K562 (cell line): ENCODE measurements at regions not wholly inside any gene's neighbourhood (a gene's known extent, or its start where the extent isn't known, plus 50 kb on each side); places are given as distances from the start of the nearest gene placed in this dataset.

Experiments used
- ELF1 ChIP-seq: fragments of 200-800 bp; sonication (Bioruptor generic); IDR thresholded peaks from 2 replicates; pipeline ENCODE4 v1.6.1; 2016; ENCODE audit warnings: missing genetic modification characterization, missing compliant biosample characterization
- MCM3 ChIP-seq: fragments of 450-650 bp; IDR thresholded peaks from 2 replicates; pipeline ENCODE4 v1.6.1; 2016
- MEF2D ChIP-seq: conservative IDR thresholded peaks from 2 replicates; pipeline ENCODE4 v1.6.1; 2016; ENCODE audit warnings: low read depth, missing genetic modification characterization, missing compliant biosample characterization
- MTF1 ChIP-seq: fragments of 250-450 bp; sonication (Bioruptor Pico); IDR thresholded peaks from 2 replicates; pipeline ENCODE4 v1.9.0; 2021; ENCODE audit warnings: moderate library complexity, mild to moderate bottlenecking, inconsistent platforms, borderline replicate concordance
- NFRKB ChIP-seq: fragments of 450-650 bp; IDR thresholded peaks from 2 replicates; pipeline ENCODE4 v1.6.1; 2016; ENCODE audit warnings: low read depth
- NRF1 ChIP-seq, 2 experiments: fragments of 450-650 bp; IDR thresholded peaks in 1 of 2; conservative IDR thresholded peaks in 1 of 2; 2 replicates each; pipeline ENCODE4 v1.6.1; 2014; ENCODE audit warnings: mild to moderate bottlenecking in 2 of 2
- PREB ChIP-seq: sonication (generic); formaldehyde crosslinking; IDR thresholded peaks from 2 replicates; pipeline ENCODE4 v1.8.1; 2023; ENCODE audit warnings: mild to moderate bottlenecking, missing genetic modification reagents
- SAFB2 ChIP-seq: fragments of 200-400 bp; formaldehyde crosslinking; IDR thresholded peaks from 2 replicates; pipeline ENCODE4 v1.6.1; 2018; ENCODE audit warnings: borderline replicate concordance, low read length, low read depth, moderate library complexity; ENCODE audit not compliant: severe bottlenecking
- SIN3A ChIP-seq, 2 experiments: fragments of 150-350 bp in 1 of 2; IDR thresholded peaks; 2 replicates each; pipeline ENCODE4 v1.6.1; 2011 to 2016; ENCODE audit warnings: borderline replicate concordance in 2 of 2, low read depth in 2 of 2, low read length in 2 of 2, mild to moderate bottlenecking in 2 of 2, moderate library complexity in 2 of 2; ENCODE audit not compliant: control insufficient read depth in 1 of 2
- SRF ChIP-seq, 2 experiments: fragments of 250-450, 450-650 bp in 1 of 2; sonication (Bioruptor Pico) in 1 of 2; sonication (generic) in 1 of 2; formaldehyde crosslinking; IDR thresholded peaks; 2 replicates each; pipeline versions ENCODE4 v1.5.0 to v1.5.1; 2020 to 2022; ENCODE audit warnings: mild to moderate bottlenecking in 1 of 2, missing genetic modification reagents in 1 of 2
- ZNF316 ChIP-seq: fragments of 450-650 bp; IDR thresholded peaks from 2 replicates; pipeline ENCODE4 v1.6.1; 2016
- ZNF668 ChIP-seq: fragments of 250-450 bp; sonication (Bioruptor Pico); IDR thresholded peaks from 2 replicates; pipeline ENCODE4 v1.8.0; 2022; ENCODE audit warnings: mild to moderate bottlenecking, inconsistent platforms

- TF ChIP-seq SRF (CRISPR knock-in tag; IDR thresholded peaks at IDR 0.05) (no peak), NRF1 (conservative IDR thresholded peaks at IDR 0.05 in 1 of 2, IDR thresholded peaks at IDR 0.05 in 1 of 2) (no peak), NFRKB (no peak), MCM3 (no peak), MEF2D (tag) (no peak), MTF1 (CRISPR knock-in tag) (no peak), ELF1 (tag) (no peak), SIN3A (IDR thresholded peaks at IDR 0.05; ENCODE audit: borderline replicate concordance in 2 of 2, control insufficient read depth in 1 of 2, low read depth in 2 of 2, low read length in 2 of 2) (no peak), ZNF668 (CRISPR knock-in tag) (no peak), ZNF316 (no peak), PREB (CRISPR knock-in tag) (no peak), SAFB2 (no peak)
Observed at GRCh38 chr10:52870562-52870961, 98.0 kb upstream of the MBL2 start.
